ENCODE measurements at regions not wholly inside any gene's neighbourhood (a gene's known extent, or its start where the extent isn't known, plus 50 kb on each side); places are given as distances from the start of the nearest gene placed in this dataset.
"Not testable (repeated sequence)": the region's sequence is repeated elsewhere in the genome, so short reads cannot be mapped to it uniquely, and the experiment has no call there.

- no peak for TF ChIP-seq CTCF (IDR thresholded peaks at IDR 0.05)
- FAIRE-seq (no peak), ATAC-seq (peak in 1 of 4 donors; percentile 32), DNase-seq (no peak)
- H3K27me3 ChIP-seq = no peaks in the 10 kb centered on the region
- 64 to 70% methylated on average over 3 of the region's 3 CpGs for WGBS, 2 donors
- no peak overlapping the region for H3K4me3 ChIP-seq
- no peaks in the 10 kb centered on the region for H3K36me3 ChIP-seq
- H3K9me3 ChIP-seq = no peaks in the 10 kb centered on the region
- no peaks in the 10 kb centered on the region for H3K4me1 ChIP-seq
- no peak overlapping the region for H3K27ac ChIP-seq
- intact Hi-C loops (cut with DNase I) = no loop called here
Observed at GRCh38 chr12:67483871-67484554, 164.5 kb upstream of the DYRK2 start.

GRCh38 chr12:67484791-67485480 is 163.6 kb upstream of the DYRK2 start:
- H3K36me3 ChIP-seq = no peaks in the 10 kb centered on the region
- ATAC-seq = no peak

GRCh38 chr12:67486671-67487070 is 161.9 kb upstream of the DYRK2 start:
- TF ChIP-seq CTCF (IDR thresholded peaks at IDR 0.05) = no peak
- Histone ChIP-seq H3K4me1 (no peaks in the 10 kb centered on the region), H3K4me3 (no peak overlapping the region), H3K27me3 (no peaks in the 10 kb centered on the region), H3K27ac (no peak overlapping the region), H3K9me3 (no peaks in the 10 kb centered on the region), H3K36me3 (no peaks in the 10 kb centered on the region)
- DNase-seq = no peak
- intact Hi-C loops (cut with DNase I) = no loop called here
- no peak for ATAC-seq
- WGBS, 2 donors = 83 to 94% methylated on average over 2 of the region's 2 CpGs
- FAIRE-seq = no peak

More at GRCh38 chr12:67484791-67485480, 163.6 kb upstream of the DYRK2 start:
- H3K4me3 ChIP-seq = no peak overlapping the region
- no peaks in the 10 kb centered on the region for H3K4me1 ChIP-seq
- no peaks in the 10 kb centered on the region for H3K27me3 ChIP-seq
- H3K27ac ChIP-seq = no peak overlapping the region
- TF ChIP-seq CTCF (IDR thresholded peaks at IDR 0.05) = no peak
- 79 to 86% methylated on average over 4 of the region's 4 CpGs for WGBS, 2 donors
- DNase-seq (no peak), FAIRE-seq (no peak)
- intact Hi-C loops (cut with DNase I) = no loop called here
- no peaks in the 10 kb centered on the region for H3K9me3 ChIP-seq

- H3K27ac ChIP-seq; H3K4me1 ChIP-seq; H3K27me3 ChIP-seq; H3K9me3 ChIP-seq; FAIRE-seq; DNase-seq; H3K36me3 ChIP-seq; intact Hi-C loops (cut with DNase I); ATAC-seq; H3K4me3 ChIP-seq: not testable (repeated sequence)
- 79 to 83% methylated on average over 4 of the region's 4 CpGs for WGBS, 2 donors
Observed at GRCh38 chr12:67488349-67488748, 160.2 kb upstream of the DYRK2 start.

GRCh38 chr12:67489007-67489406 is 159.5 kb upstream of the DYRK2 start:
- WGBS, 2 donors = 79 to 83% methylated on average over 3 of the region's 3 CpGs
- no peak for ATAC-seq
- no peak for FAIRE-seq
- no peaks in the 10 kb centered on the region for H3K27me3 ChIP-seq
- intact Hi-C loops (cut with DNase I) = no loop called here
- no peak overlapping the region for H3K4me3 ChIP-seq
- no peaks in the 10 kb centered on the region for H3K9me3 ChIP-seq
- no peaks in the 10 kb centered on the region for H3K36me3 ChIP-seq
- no peak for TF ChIP-seq CTCF (IDR thresholded peaks at IDR 0.05)
- no peak overlapping the region for H3K27ac ChIP-seq
- H3K4me1 ChIP-seq = no peaks in the 10 kb centered on the region
- DNase-seq = no peak
